Nephron (organoid): ENCODE measurements at regions not wholly inside any gene's neighbourhood (a gene's known extent, or its start where the extent isn't known, plus 50 kb on each side); places are given as distances from the start of the nearest gene placed in this dataset.

Experiments used
- H3K27ac Mint-ChIP-seq, 3 experiments: 2 replicates each; pipeline ENCODE4 v1.8.0; 2020; ENCODE audit warnings: mixed read lengths in 3 of 3, mild to moderate bottlenecking in 2 of 3, moderate library complexity in 1 of 3
- H3K27me3 Mint-ChIP-seq: 2 replicates; pipeline ENCODE4 v1.8.0; 2021; ENCODE audit warnings: low read depth, mild to moderate bottlenecking, moderate library complexity, mixed read lengths
- H3K36me3 Mint-ChIP-seq: 2 replicates; pipeline ENCODE4 v1.8.0; 2020; ENCODE audit warnings: low read depth, mixed read lengths
- H3K4me1 Mint-ChIP-seq: 2 replicates; pipeline ENCODE4 v1.8.0; 2020; ENCODE audit warnings: mixed read lengths
- H3K4me3 Mint-ChIP-seq, 3 experiments: 2 replicates each; pipeline ENCODE4 v1.8.0; 2020; ENCODE audit warnings: mild to moderate bottlenecking in 3 of 3, mixed read lengths in 3 of 3, moderate library complexity in 2 of 3
- H3K9me3 Mint-ChIP-seq: 2 replicates; pipeline ENCODE4 v1.8.0; 2020; ENCODE audit warnings: mixed read lengths
- CTCF ChIP-seq, 3 experiments: fragments of 200-600 bp; sonication (generic); IDR thresholded peaks; one replicate each; pipeline ENCODE4 v1.5.0; 2021; ENCODE audit warnings: antibody characterized with exemption in 3 of 3; ENCODE audit not compliant: unreplicated experiment in 3 of 3

GRCh38 chr1:157288492-157288891, 150.3 kb upstream of the ETV3 start:
- TF ChIP-seq CTCF (IDR thresholded peaks at IDR 0.05; ENCODE audit: unreplicated experiment in 3 of 3), result no peak
- Mint-ChIP-seq H3K27ac (no peak overlapping the region), H3K27me3 (peaks cover 20% of the 10 kb centered on the region), H3K9me3 (no peaks in the 10 kb centered on the region), H3K4me1 (no peaks in the 10 kb centered on the region), H3K4me3 (no peak overlapping the region), H3K36me3 (no peaks in the 10 kb centered on the region)

- H3K4me1 Mint-ChIP-seq, result no peaks in the 10 kb centered on the region
- no peak overlapping the region for H3K4me3 Mint-ChIP-seq
- no peaks in the 10 kb centered on the region for H3K36me3 Mint-ChIP-seq
- peaks cover 16% of the 10 kb centered on the region for H3K27me3 Mint-ChIP-seq
- H3K27ac Mint-ChIP-seq, result no peak overlapping the region
- no peaks in the 10 kb centered on the region for H3K9me3 Mint-ChIP-seq
- no peak for TF ChIP-seq CTCF (IDR thresholded peaks at IDR 0.05; ENCODE audit: unreplicated experiment in 3 of 3)
Observed at GRCh38 chr1:157288006-157288405, 149.8 kb upstream of the ETV3 start.

- no peaks in the 10 kb centered on the region for H3K4me1 Mint-ChIP-seq
- no peaks in the 10 kb centered on the region for H3K9me3 Mint-ChIP-seq
- H3K27ac Mint-ChIP-seq, result no peak overlapping the region
- TF ChIP-seq CTCF (IDR thresholded peaks at IDR 0.05; ENCODE audit: unreplicated experiment in 3 of 3), result no peak
- peaks cover 16% of the 10 kb centered on the region for H3K27me3 Mint-ChIP-seq
- H3K36me3 Mint-ChIP-seq, result no peaks in the 10 kb centered on the region
- no peak overlapping the region for H3K4me3 Mint-ChIP-seq
Observed at GRCh38 chr1:157287462-157287861, 149.3 kb upstream of the ETV3 start.

- no peaks in the 10 kb centered on the region for H3K36me3 Mint-ChIP-seq
- H3K9me3 Mint-ChIP-seq, result no peaks in the 10 kb centered on the region
- H3K27ac Mint-ChIP-seq, result no peak overlapping the region
- no peaks in the 10 kb centered on the region for H3K4me1 Mint-ChIP-seq
- no peak overlapping the region for H3K4me3 Mint-ChIP-seq
- H3K27me3 Mint-ChIP-seq, result peaks cover 15% of the 10 kb centered on the region
- no peak for TF ChIP-seq CTCF (IDR thresholded peaks at IDR 0.05; ENCODE audit: unreplicated experiment in 3 of 3)
Observed at GRCh38 chr1:157286646-157287420, 148.6 kb upstream of the ETV3 start.

- Mint-ChIP-seq H3K4me3 (no peak overlapping the region), H3K27ac (no peak overlapping the region), H3K4me1 (no peaks in the 10 kb centered on the region), H3K36me3 (no peaks in the 10 kb centered on the region), H3K9me3 (no peaks in the 10 kb centered on the region), H3K27me3 (peaks cover 21% of the 10 kb centered on the region)
- no peak for TF ChIP-seq CTCF (IDR thresholded peaks at IDR 0.05; ENCODE audit: unreplicated experiment in 3 of 3)
Observed at GRCh38 chr1:157286096-157286495, 147.9 kb upstream of the ETV3 start.

- no peaks in the 10 kb centered on the region for H3K4me1 Mint-ChIP-seq
- H3K36me3 Mint-ChIP-seq, result no peaks in the 10 kb centered on the region
- H3K27ac Mint-ChIP-seq, result no peak overlapping the region
- H3K9me3 Mint-ChIP-seq, result no peaks in the 10 kb centered on the region
- peaks cover 21% of the 10 kb centered on the region for H3K27me3 Mint-ChIP-seq
- H3K4me3 Mint-ChIP-seq, result no peak overlapping the region
- no peak for TF ChIP-seq CTCF (IDR thresholded peaks at IDR 0.05; ENCODE audit: unreplicated experiment in 3 of 3)
Observed at GRCh38 chr1:157284451-157284850, 146.3 kb upstream of the ETV3 start.
